ENCODE measurements at regions not wholly inside any gene's neighbourhood (a gene's known extent, or its start where the extent isn't known, plus 50 kb on each side); places are given as distances from the start of the nearest gene placed in this dataset.

DNA sequence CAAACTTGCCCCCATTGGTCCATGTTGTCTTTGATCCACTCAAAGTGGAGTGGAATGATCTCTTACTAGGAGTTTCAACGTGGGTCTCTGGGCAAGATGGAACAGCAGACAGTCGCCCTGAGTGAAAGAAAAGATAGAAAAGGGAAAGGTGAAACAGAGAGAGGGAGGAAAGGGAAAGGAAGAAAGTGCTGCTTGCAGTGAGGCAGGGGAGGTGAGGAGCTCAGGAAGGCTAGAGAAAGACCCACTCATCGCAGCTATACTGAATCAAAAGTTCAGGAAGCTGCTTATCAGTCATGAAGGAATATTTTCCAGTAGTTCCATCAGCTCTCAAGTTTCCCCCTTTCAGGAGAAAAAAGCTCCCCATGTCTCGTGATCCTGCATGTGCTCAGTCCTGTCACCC is 86.9 kb downstream of the ZNF467 start:
- H3K4me3 ChIP-seq (ENCODE audit: low read depth in 1 of 3, low read length in 3 of 3) = no peak overlapping the region
- no peak for DNase-seq (ENCODE audit: low spot score)
- peaks cover 0 to 3% (median 0%) of the 10 kb centered on the region in 4 donors for H3K9me3 ChIP-seq (ENCODE audit: control insufficient read depth in 4 of 4, low read length in 3 of 4)
- TF ChIP-seq TAF1 (conservative IDR thresholded peaks at IDR 0.05) (no peak), FOXA2 (IDR thresholded peaks at IDR 0.05) (no peak), FOXA1 (IDR thresholded peaks at IDR 0.05) (no peak)
- H3K4me1 ChIP-seq (ENCODE audit: control insufficient read depth in 4 of 4, insufficient read depth in 4 of 4, low read length in 3 of 4) = no peaks in the 10 kb centered on the region
- H3K27me3 ChIP-seq (ENCODE audit: control insufficient read depth in 4 of 4, insufficient read depth in 4 of 4, low read length in 3 of 4) = peaks cover 0 to 3% (median 0%) of the 10 kb centered on the region in 4 donors
- WGBS = 71% methylated on average over 4 of the region's 4 CpGs
- H3K36me3 ChIP-seq (ENCODE audit: control insufficient read depth in 4 of 4, insufficient read depth in 3 of 4, low read depth in 1 of 4, low read length in 3 of 4) = no peaks in the 10 kb centered on the region
- no peak overlapping the region for H3K9ac ChIP-seq (ENCODE audit: low read depth in 1 of 2, low read length in 2 of 2)
- H3K27ac ChIP-seq (ENCODE audit: low read depth in 1 of 2, low read length in 2 of 2) = no peak overlapping the region

DNA sequence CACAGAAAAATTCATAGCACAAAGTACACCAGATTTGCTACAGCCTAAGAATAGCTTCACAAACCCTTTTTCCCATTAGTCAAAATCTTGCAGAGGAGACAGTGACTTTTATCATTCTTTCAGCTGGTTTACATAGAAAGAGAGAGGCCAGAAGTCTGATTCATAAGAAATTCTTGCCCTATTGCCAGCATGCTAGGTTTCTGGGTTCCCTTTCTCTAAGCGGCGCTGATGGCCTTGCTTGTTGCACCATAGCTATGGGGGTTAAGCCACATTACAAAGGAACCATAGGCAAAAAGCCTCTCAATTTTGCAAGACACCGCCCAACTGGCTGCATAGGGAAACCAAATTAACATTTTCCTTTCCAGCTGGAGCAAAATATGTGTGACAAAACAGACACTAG is 87.4 kb downstream of the ZNF467 start:
- WGBS = 85% methylated on average over 3 of the region's 3 CpGs
- Histone ChIP-seq H3K9ac (ENCODE audit: low read depth in 1 of 2, low read length in 2 of 2) (no peak overlapping the region), H3K27me3 (ENCODE audit: control insufficient read depth in 4 of 4, insufficient read depth in 4 of 4, low read length in 3 of 4) (peaks cover 0 to 3% (median 0%) of the 10 kb centered on the region in 4 donors), H3K9me3 (ENCODE audit: control insufficient read depth in 4 of 4, low read length in 3 of 4) (peaks cover 0 to 3% (median 0%) of the 10 kb centered on the region in 4 donors), H3K36me3 (ENCODE audit: control insufficient read depth in 4 of 4, insufficient read depth in 3 of 4, low read depth in 1 of 4, low read length in 3 of 4) (no peaks in the 10 kb centered on the region), H3K27ac (ENCODE audit: low read depth in 1 of 2, low read length in 2 of 2) (no peak overlapping the region), H3K4me3 (ENCODE audit: low read depth in 1 of 3, low read length in 3 of 3) (no peak overlapping the region), H3K4me1 (ENCODE audit: control insufficient read depth in 4 of 4, insufficient read depth in 4 of 4, low read length in 3 of 4) (no peaks in the 10 kb centered on the region)
- TF ChIP-seq MAX (IDR thresholded peaks at IDR 0.05) (no peak), HNF4G (IDR thresholded peaks at IDR 0.05) (no peak), FOXA1 (IDR thresholded peaks at IDR 0.05) (no peak), YY1 (IDR thresholded peaks at IDR 0.05) (no peak), TAF1 (conservative IDR thresholded peaks at IDR 0.05) (no peak), RAD21 (IDR thresholded peaks at IDR 0.05) (no peak), SP1 (IDR thresholded peaks at IDR 0.05) (no peak), GABPA (IDR thresholded peaks at IDR 0.05 in 1 of 2, conservative IDR thresholded peaks at IDR 0.05 in 1 of 2) (no peak), REST (IDR thresholded peaks at IDR 0.05) (no peak), NR2F2 (IDR thresholded peaks at IDR 0.05) (no peak), FOXA2 (IDR thresholded peaks at IDR 0.05) (no peak), JUND (IDR thresholded peaks at IDR 0.05) (no peak), RXRA (IDR thresholded peaks at IDR 0.05) (no peak), HNF4A (conservative IDR thresholded peaks at IDR 0.05) (no peak), EGR1 (IDR thresholded peaks at IDR 0.05; ENCODE audit: low read depth in 2 of 2) (no peak)
- TF ChIP-seq, protein P1, sequence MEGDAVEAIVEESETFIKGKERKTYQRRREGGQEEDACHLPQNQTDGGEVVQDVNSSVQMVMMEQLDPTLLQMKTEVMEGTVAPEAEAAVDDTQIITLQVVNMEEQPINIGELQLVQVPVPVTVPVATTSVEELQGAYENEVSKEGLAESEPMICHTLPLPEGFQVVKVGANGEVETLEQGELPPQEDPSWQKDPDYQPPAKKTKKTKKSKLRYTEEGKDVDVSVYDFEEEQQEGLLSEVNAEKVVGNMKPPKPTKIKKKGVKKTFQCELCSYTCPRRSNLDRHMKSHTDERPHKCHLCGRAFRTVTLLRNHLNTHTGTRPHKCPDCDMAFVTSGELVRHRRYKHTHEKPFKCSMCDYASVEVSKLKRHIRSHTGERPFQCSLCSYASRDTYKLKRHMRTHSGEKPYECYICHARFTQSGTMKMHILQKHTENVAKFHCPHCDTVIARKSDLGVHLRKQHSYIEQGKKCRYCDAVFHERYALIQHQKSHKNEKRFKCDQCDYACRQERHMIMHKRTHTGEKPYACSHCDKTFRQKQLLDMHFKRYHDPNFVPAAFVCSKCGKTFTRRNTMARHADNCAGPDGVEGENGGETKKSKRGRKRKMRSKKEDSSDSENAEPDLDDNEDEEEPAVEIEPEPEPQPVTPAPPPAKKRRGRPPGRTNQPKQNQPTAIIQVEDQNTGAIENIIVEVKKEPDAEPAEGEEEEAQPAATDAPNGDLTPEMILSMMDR (IDR thresholded peaks at IDR 0.05; ENCODE audit: low read depth, low read length, missing input control) = no peak
- TF ChIP-seq, protein P2, sequence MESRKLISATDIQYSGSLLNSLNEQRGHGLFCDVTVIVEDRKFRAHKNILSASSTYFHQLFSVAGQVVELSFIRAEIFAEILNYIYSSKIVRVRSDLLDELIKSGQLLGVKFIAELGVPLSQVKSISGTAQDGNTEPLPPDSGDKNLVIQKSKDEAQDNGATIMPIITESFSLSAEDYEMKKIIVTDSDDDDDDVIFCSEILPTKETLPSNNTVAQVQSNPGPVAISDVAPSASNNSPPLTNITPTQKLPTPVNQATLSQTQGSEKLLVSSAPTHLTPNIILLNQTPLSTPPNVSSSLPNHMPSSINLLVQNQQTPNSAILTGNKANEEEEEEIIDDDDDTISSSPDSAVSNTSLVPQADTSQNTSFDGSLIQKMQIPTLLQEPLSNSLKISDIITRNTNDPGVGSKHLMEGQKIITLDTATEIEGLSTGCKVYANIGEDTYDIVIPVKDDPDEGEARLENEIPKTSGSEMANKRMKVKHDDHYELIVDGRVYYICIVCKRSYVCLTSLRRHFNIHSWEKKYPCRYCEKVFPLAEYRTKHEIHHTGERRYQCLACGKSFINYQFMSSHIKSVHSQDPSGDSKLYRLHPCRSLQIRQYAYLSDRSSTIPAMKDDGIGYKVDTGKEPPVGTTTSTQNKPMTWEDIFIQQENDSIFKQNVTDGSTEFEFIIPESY (IDR thresholded peaks at IDR 0.05) = no peak
- TF ChIP-seq, protein P3, sequence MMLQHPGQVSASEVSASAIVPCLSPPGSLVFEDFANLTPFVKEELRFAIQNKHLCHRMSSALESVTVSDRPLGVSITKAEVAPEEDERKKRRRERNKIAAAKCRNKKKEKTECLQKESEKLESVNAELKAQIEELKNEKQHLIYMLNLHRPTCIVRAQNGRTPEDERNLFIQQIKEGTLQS (IDR thresholded peaks at IDR 0.05) = no peak
- DNase-seq (ENCODE audit: low spot score) = no peak
